GM12874 (cell line): ENCODE measurements at regions not wholly inside any gene's neighbourhood (a gene's known extent, or its start where the extent isn't known, plus 50 kb on each side); places are given as distances from the start of the nearest gene placed in this dataset.

Source experiments
- TF ChIP-seq, protein P1 (sequence below): IDR thresholded peaks from 2 replicates; pipeline ENCODE4 v1.5.1; 2011; ENCODE audit warnings: low read depth, mild to moderate bottlenecking, control low read depth, low read length, moderate library complexity; ENCODE audit not compliant: insufficient read depth

DNA sequence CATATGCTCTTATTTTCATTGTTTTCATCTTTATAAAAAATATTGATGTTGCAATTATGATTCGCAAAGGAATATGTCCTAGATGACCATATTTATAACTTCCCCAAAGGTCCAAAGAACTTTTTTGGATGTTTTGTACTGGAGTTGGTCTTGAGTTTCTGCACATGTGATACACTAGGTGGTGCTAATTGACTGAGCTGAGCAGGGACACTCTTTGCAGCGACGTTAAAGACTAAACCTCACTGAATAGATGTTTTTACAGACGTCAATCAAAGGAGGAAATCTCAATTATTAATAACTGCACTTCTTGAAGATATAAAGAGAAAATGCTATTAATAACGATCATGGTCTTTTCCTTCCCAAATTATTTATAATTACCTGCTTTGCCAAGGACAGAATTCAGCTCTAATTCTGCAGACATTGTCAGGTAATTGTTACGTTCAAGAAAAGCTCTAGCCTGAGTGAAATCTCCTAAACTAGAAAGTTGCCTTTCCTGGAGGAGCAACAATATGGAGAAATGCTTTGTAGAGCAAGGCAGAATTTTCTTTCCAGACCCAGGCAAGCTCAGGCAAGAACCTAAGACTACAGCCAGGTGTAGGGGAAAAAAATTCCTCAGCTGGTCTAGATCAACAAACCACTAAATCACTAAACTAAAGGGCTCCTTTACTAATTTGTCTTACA lies 119.3 kb upstream of the RBBP8 start:
- TF ChIP-seq, protein P1, sequence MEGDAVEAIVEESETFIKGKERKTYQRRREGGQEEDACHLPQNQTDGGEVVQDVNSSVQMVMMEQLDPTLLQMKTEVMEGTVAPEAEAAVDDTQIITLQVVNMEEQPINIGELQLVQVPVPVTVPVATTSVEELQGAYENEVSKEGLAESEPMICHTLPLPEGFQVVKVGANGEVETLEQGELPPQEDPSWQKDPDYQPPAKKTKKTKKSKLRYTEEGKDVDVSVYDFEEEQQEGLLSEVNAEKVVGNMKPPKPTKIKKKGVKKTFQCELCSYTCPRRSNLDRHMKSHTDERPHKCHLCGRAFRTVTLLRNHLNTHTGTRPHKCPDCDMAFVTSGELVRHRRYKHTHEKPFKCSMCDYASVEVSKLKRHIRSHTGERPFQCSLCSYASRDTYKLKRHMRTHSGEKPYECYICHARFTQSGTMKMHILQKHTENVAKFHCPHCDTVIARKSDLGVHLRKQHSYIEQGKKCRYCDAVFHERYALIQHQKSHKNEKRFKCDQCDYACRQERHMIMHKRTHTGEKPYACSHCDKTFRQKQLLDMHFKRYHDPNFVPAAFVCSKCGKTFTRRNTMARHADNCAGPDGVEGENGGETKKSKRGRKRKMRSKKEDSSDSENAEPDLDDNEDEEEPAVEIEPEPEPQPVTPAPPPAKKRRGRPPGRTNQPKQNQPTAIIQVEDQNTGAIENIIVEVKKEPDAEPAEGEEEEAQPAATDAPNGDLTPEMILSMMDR, result peak; percentile 60

DNA sequence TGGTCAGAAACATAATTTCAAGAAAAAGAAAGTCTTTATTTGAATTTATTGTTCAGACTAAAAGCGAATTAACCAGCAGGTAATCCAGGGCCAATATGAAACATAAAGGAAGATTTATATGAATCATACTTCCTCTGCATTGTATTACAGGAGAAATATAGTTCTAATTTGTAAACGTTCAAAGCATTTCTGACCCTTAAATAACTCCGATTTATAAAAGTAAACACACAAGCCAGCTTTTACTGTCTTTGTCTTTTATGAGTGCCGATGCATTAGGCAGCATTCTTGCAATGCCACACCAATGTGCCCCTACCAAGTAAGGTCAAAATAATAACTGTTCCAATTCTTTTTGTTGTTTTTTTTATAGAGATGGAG lies 118.8 kb upstream of the RBBP8 start:
- TF ChIP-seq, protein P1, result no peak

DNA sequence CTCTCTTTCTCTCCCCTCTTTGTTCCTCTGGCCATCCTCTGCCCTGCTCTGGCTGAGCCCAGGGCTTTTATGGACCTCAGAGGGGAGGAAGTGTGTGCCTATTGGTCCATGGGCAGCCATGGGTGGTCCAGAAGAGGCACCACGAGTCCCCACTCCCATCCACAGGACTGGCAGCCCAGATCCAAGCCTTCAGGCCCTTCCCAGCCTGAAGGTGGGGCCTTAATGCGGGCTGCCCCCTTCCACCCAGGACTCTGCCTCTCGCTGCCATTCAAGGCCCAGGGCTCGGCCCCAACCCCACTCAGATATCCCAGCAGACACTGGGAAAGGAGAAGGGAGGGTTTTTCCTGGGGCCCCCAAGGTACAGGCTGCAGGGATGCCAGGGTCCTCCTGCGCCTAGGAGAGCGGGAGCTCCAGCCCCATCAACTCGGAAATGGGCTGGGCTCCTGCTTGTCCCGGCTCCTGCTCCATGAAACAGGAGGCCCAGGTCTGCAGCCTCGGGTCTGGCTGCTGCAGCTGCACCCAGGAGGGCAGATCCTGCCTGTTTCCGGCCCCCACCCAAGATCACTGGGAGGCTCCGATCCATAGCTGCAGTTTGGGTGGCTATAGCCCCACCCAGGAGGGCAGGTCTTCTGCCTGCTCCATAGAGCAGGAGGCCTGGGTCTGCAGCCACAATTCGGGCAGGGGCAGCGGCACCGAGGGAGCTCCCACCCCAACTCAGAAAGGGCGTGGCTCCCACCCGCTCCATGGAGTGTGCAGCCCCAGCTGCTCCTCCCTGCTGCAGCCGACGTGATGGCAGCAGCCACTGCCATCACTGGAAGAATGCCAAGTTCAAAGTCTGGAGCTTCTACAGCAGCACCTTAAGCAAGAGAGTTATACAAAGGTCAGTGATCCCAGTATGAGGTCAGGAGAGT lies 116.6 kb upstream of the RBBP8 start:
- TF ChIP-seq, protein P1, result no peak

DNA sequence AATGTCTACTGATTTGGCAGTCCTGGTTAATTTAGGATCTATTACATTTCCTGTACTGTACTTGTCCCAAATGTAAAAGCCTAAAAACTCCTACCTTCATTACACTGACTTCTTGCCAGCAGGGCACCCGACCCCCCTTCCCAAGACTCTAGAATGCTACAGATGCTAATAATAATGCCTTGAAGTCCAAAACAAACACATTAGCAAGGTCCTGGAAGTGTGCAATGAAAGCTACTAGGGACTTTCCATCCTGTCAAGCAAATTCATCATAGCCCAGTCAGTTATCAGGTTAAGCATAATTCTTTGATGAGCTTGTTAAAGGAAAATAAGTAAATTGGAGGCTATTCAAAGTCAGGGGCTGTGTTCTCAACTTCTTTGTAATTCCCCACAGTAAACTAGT lies 115.3 kb upstream of the RBBP8 start:
- TF ChIP-seq, protein P1, result no peak

DNA sequence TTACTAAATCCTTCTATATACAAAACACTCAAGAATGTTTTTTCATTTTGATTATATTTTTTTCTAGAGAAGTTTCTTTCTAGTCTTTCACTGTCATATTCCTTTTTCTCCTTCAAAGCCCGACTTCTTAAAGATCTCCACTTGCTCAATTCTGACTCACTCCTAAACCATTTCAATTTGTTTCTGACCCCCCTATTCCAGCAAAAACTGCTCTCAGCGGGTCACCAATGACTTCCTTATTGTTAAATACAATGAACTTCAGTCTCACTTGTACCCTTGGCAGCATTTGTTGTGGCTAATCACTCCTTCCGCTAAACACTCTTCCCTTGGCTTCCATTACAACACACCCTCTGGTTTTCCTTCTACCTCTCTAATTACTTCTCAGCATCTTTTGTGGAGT lies 111.1 kb upstream of the RBBP8 start:
- TF ChIP-seq, protein P1, result no peak

DNA sequence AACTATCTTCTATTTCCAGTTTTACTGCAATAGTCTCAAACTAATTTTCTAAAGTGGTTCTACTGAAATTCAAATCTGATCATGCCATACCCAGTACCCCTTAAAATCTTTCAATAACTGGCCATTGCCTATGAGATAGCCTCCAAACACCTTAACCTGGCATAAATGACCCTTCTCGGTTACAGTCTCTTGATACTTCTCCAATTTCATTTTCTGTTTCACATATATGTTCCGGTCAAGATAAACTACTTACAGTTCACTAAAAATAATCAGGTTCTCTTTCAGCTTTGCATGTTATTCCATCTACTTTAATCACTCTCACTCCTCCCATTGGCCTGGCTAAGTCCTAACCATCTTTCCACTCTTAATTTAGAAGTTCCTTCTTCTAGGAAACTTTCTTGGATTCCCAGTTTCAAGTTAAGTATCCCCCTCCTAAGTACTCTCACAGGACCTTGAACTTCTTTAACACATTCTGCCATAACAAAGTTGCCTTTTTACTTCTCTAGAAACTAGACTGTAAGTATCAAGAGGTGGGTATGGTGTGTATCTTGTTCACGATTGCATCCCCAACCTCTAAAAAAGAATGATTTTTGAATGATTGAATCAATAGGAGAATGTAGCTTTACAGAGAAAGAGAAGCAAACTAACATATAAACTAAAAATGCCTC lies 110.2 kb upstream of the RBBP8 start:
- TF ChIP-seq, protein P1, result no peak

DNA sequence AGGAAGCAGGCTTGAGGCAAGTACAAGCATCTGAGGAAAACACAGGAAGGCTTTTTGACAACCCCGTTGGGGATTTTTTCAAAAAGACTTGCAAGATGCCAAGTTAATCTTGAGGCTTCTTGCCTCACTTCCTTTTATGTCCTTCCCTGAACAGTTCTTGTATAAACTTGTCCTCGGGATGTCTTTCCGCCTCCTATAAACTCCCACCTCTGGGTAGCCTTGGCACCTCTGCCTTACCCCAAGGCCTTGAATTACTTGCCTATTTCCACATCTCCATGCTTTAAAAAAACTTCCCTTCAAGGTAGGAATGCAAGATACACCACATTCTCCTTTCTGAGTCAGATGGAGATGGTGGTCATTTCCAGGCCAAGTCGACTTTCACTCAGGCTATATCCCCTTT lies 106.4 kb upstream of the RBBP8 start:
- TF ChIP-seq, protein P1, result no peak
